NT2/D1 (cell line): ENCODE measurements at regions not wholly inside any gene's neighbourhood (a gene's known extent, or its start where the extent isn't known, plus 50 kb on each side); places are given as distances from the start of the nearest gene placed in this dataset.

ENCODE experiments used
- YY1 ChIP-seq: IDR thresholded peaks from 2 replicates; pipeline ENCODE4 v1.6.1; 2011; ENCODE audit not compliant: insufficient read length, insufficient read depth
- ZNF274 ChIP-seq: IDR thresholded peaks from 2 replicates; pipeline ENCODE4 v1.6.1; 2011; ENCODE audit warnings: mild to moderate bottlenecking, low read depth, low read length

- TF ChIP-seq ZNF274: no peak
- no peak for TF ChIP-seq YY1
Measured at GRCh38 chr10:94108200-94108599, 114.5 kb downstream of the PLCE1 start.
